GM19035 (cell line): ENCODE measurements at regions not wholly inside any gene's neighbourhood (a gene's known extent, or its start where the extent isn't known, plus 50 kb on each side); places are given as distances from the start of the nearest gene placed in this dataset.
"Not testable (repeated sequence)": the region's sequence is repeated elsewhere in the genome, so short reads cannot be mapped to it uniquely, and the experiment has no call there.

Experiments
- ATAC-seq: cut with Tn5 transposase; IDR thresholded peaks from one replicate; pipeline ENCODE4 v1.9.1; 2021; ENCODE audit not compliant: unreplicated experiment

DNA sequence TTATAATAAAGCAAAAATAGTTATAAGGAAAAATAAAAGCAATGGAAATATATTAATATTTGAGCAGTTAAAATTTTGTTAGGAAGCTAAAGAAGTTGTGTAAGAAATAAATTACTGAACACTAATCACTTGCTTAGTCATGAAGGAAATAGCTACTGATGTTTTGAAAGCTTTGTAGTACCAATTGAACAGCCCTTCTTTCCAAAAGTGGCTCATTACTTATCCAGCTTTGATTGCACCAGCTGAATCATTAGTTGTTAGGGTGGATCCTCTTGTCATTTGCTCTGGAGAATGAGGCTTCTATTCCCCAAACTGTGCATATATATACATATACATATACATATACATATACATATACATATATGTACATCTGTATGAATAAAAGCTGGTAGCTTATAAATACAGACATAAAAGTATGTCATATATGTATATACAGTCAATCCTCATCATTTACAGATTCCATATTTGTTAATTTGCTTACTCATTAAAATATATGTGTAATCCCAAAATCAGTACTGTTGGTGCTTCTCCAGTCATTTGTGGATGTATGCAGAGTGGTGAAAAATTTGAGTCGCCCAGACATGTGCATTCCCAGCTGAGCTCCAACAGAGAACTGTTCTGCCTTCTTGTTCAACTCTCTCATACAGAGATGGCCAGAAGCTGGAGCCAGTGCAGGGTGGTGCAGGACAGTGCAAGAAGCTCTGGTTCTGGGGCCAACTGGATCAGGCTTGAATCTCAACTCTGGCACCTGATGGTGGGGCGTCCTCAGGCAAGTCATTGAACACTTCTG is 214.1 kb downstream of the RPAP3 start:
- ATAC-seq, result no peak

DNA sequence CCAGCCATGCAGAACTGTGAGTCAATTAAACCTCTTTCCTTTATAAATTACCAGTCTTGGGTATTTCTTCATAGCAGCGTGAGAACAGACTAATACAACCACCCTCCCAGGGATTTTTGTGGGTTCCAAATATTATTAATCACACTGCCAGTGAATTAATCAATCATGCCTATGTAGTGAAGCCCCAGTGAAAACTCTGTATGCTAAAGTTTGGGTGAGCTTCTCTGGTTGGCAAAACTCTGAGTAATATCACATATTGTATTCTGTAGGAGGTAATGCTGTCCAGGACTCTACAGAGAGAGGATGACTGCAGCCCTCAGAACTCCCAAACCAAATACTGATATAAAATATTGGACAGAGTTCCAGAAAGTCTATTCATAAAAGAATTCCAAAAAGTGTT is 216.9 kb downstream of the RPAP3 start:
- ATAC-seq, result no peak

GRCh38 chr12:47481041-47481440 is 224.8 kb downstream of the RPAP3 start:
- no peak for ATAC-seq

- ATAC-seq, result no peak
Observed at GRCh38 chr12:47478426-47478825, 227.4 kb downstream of the RPAP3 start.

GRCh38 chr12:47473091-47473490 is 232.7 kb downstream of the RPAP3 start:
- ATAC-seq, result no peak

DNA sequence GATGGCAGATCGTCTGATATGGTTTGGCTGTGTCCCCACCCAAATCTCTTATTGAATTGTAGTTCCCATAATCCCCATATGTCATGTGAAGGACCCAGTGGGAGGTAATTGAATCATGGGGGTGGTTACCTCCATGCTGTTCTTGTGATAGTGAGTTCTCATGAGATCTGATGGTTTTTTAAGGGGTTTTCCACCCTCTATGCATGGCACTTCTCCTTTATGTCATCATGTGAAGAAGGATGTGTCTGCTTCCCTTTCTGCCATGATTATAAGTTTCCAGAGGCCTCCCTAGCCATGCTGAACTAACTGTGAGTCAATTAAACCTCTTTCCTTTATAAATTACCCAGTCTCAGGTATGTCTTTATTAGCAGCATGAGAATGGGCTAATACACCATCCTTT is 235.5 kb downstream of the RPAP3 start:
- ATAC-seq, result not testable (repeated sequence)

DNA sequence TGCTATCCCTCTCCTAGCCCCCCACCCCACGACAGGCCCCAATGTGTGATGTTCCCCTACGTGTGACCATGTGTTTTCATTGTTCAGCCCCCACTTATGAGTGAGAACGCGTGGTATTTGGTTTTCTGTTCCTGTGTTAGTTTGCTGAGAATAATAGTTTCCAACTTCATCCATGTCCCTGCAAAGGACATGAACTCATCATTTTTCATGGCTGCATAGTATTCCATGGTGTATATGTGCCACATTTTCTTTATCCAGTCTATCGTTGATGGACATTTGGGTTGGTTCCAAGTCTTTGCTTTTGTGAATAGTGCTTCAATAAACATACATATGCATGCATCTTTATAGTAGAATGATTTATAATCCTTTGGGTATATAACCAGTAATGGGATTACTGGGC is 241.9 kb downstream of the RPAP3 start:
- ATAC-seq, result not testable (repeated sequence)

- no peak for ATAC-seq
Observed at GRCh38 chr12:47458279-47458678, 247.6 kb downstream of the RPAP3 start.

GRCh38 chr12:47449797-47450196 is 256.0 kb downstream of the RPAP3 start:
- no peak for ATAC-seq

- no peak for ATAC-seq
Observed at GRCh38 chr12:47442310-47442709, 263.5 kb downstream of the RPAP3 start.

DNA sequence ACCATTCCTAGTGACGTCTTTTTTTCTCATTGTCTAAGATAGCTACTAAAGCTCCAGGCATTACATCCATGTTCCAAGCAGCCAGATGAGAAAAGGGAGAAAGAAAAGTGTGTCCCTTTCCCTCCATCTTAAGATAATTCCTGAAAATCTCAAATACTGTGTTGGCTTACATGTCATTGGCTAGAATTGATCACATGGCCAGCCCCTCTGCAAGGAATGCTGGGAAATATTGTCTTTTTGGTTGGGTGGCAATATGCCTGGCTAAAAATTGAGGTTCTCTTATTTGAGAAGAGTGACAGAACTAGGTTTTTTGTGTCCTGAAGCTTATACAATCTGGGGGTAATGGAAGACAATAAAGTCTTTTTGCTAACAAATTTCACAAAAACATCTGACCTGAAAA is 264.3 kb downstream of the RPAP3 start:
- no peak for ATAC-seq

GRCh38 chr12:47438175-47438574 is 267.7 kb downstream of the RPAP3 start:
- ATAC-seq, result no peak

- no peak for ATAC-seq
Observed at GRCh38 chr12:47437570-47437969, 268.3 kb downstream of the RPAP3 start.

- no peak for ATAC-seq
Observed at GRCh38 chr12:47433876-47434275, 272.0 kb downstream of the RPAP3 start.

- ATAC-seq, result not testable (repeated sequence)
Observed at GRCh38 chr12:47426678-47427309, 279.0 kb downstream of the RPAP3 start.

- no peak for ATAC-seq
Observed at GRCh38 chr12:47422611-47423010, 283.2 kb downstream of the RPAP3 start.

- ATAC-seq, result no peak
Observed at GRCh38 chr12:47419497-47419896, 286.3 kb downstream of the RPAP3 start.

- no peak for ATAC-seq
Observed at GRCh38 chr12:47417955-47418354, 287.9 kb downstream of the RPAP3 start.

GRCh38 chr12:47417121-47417520 is 288.7 kb downstream of the RPAP3 start:
- ATAC-seq, result no peak

- ATAC-seq, result no peak
Observed at GRCh38 chr12:47415054-47415453, 290.8 kb downstream of the RPAP3 start.

DNA sequence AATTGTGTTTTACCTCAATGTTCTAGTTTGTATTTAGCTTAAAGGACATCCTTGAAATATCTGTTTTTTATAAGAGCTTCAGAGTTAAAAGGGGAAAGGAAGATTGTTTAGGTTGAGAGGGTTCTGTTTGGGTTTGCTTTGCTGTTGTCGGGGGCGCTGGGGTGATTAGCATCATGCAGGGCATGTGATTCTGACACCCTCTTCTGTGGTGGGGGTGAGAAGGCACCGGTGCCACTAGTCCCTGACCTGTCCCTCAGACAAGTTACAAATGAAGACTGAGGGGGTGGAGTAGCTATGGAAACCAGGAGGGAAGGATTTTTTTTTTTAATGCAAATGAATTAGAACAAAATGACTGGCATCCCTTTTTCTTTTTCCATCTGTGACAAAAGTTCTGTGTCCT is 291.3 kb downstream of the RPAP3 start:
- no peak for ATAC-seq

DNA sequence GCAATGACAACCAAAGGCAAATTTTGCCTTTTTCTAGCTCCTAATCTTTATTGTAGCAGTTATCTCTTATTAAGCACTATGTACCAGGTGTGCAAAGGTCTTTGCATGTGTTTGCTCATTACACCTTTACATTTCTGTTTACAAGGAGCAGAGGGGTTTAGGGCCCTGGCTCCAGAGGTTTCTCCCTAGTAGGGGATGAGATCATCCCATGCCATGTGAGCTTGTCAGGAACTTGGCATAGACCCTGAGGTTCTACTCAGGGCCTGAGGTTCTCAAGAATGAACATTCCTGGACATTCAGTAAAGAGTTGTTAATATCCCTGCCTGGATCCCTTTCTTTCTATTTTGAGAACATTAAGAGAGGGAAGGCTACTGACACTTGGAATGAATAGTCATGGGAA is 292.0 kb downstream of the RPAP3 start:
- ATAC-seq, result no peak
